ENCODE measurements at regions not wholly inside any gene's neighbourhood (a gene's known extent, or its start where the extent isn't known, plus 50 kb on each side); places are given as distances from the start of the nearest gene placed in this dataset.
"Not testable (repeated sequence)": the region's sequence is repeated elsewhere in the genome, so short reads cannot be mapped to it uniquely, and the experiment has no call there.

- DNase-seq (ENCODE audit: low read depth), result no peak
- in situ Hi-C loops (cut with HindIII; ENCODE audit: low sequenced_read_pairs), result no loop called here
- TF ChIP-seq CTCF (IDR thresholded peaks at IDR 0.05; ENCODE audit: low read depth, low read length, missing control alignments), result no peak
Observed at GRCh38 chr15:58318517-58318916, 113.3 kb upstream of the LIPC start.

GRCh38 chr15:58321034-58321433 is 110.8 kb upstream of the LIPC start:
- in situ Hi-C loops (cut with HindIII; ENCODE audit: low sequenced_read_pairs), result no loop called here
- DNase-seq (ENCODE audit: low read depth), result no peak
- no peak overlapping the region for H3K4me3 ChIP-seq (ENCODE audit: low read depth, low read length)
- TF ChIP-seq CTCF (IDR thresholded peaks at IDR 0.05; ENCODE audit: low read depth, low read length, missing control alignments), result no peak

More at GRCh38 chr15:58318517-58318916, 113.3 kb upstream of the LIPC start:
- no peak overlapping the region for H3K4me3 ChIP-seq (ENCODE audit: low read depth, low read length)

- no peak overlapping the region for H3K4me3 ChIP-seq (ENCODE audit: low read depth, low read length)
Observed at GRCh38 chr15:58322253-58322652, 109.5 kb upstream of the LIPC start.

GRCh38 chr15:58323321-58323720 is 108.5 kb upstream of the LIPC start:
- H3K4me3 ChIP-seq (ENCODE audit: low read depth, low read length); DNase-seq (ENCODE audit: low read depth); in situ Hi-C loops (cut with HindIII; ENCODE audit: low sequenced_read_pairs): not testable (repeated sequence)

More at GRCh38 chr15:58322253-58322652, 109.5 kb upstream of the LIPC start:
- no peak for DNase-seq (ENCODE audit: low read depth)
- in situ Hi-C loops (cut with HindIII; ENCODE audit: low sequenced_read_pairs), result no loop called here
- no peak for TF ChIP-seq CTCF (IDR thresholded peaks at IDR 0.05; ENCODE audit: low read depth, low read length, missing control alignments)

- TF ChIP-seq CTCF (IDR thresholded peaks at IDR 0.05; ENCODE audit: low read depth, low read length, missing control alignments), result no peak
- no peak overlapping the region for H3K4me3 ChIP-seq (ENCODE audit: low read depth, low read length)
- in situ Hi-C loops (cut with HindIII; ENCODE audit: low sequenced_read_pairs), result no loop called here
- no peak for DNase-seq (ENCODE audit: low read depth)
Observed at GRCh38 chr15:58324533-58324932, 107.3 kb upstream of the LIPC start.

- TF ChIP-seq CTCF (IDR thresholded peaks at IDR 0.05; ENCODE audit: low read depth, low read length, missing control alignments), result no peak
- no peak for DNase-seq (ENCODE audit: low read depth)
- H3K4me3 ChIP-seq (ENCODE audit: low read depth, low read length), result no peak overlapping the region
- in situ Hi-C loops (cut with HindIII; ENCODE audit: low sequenced_read_pairs), result no loop called here
Observed at GRCh38 chr15:58327958-58328357, 103.8 kb upstream of the LIPC start.

GRCh38 chr15:58329211-58329610 is 102.6 kb upstream of the LIPC start:
- in situ Hi-C loops (cut with HindIII; ENCODE audit: low sequenced_read_pairs), result no loop called here
- no peak for DNase-seq (ENCODE audit: low read depth)
- no peak for TF ChIP-seq CTCF (IDR thresholded peaks at IDR 0.05; ENCODE audit: low read depth, low read length, missing control alignments)
- H3K4me3 ChIP-seq (ENCODE audit: low read depth, low read length), result no peak overlapping the region
